Liver (tissue), 8 donors: ENCODE measurements at regions not wholly inside any gene's neighbourhood (a gene's known extent, or its start where the extent isn't known, plus 50 kb on each side); places are given as distances from the start of the nearest gene placed in this dataset.

Experiments
- DNase-seq: peaks from one replicate; pipeline ENCODE4 v3.0.0-alpha.2; 2017; ENCODE audit warnings: low spot score
- H3K27ac ChIP-seq, 2 donors: one replicate each; pipeline ENCODE4 v1.7.0; 2013; ENCODE audit warnings: inconsistent platforms in 2 of 2, low read length in 2 of 2, control low read depth in 1 of 2, low read depth in 1 of 2, mild to moderate bottlenecking in 1 of 2
- H3K27me3 ChIP-seq, 4 donors: one replicate each; pipeline versions ENCODE4 v1.6.1 to v1.7.0; 2013; ENCODE audit warnings: low read length in 3 of 4, inconsistent platforms in 1 of 4, mild to moderate bottlenecking in 1 of 4, moderate library complexity in 1 of 4; ENCODE audit not compliant: control insufficient read depth in 4 of 4, insufficient read depth in 4 of 4
- H3K36me3 ChIP-seq, 4 donors: one replicate each; pipeline versions ENCODE4 v1.6.1 to v1.7.0; 2013; ENCODE audit warnings: low read length in 3 of 4, mild to moderate bottlenecking in 3 of 4, low read depth in 1 of 4, moderate library complexity in 1 of 4; ENCODE audit not compliant: control insufficient read depth in 4 of 4, insufficient read depth in 3 of 4
- H3K4me1 ChIP-seq, 4 donors: one replicate each; pipeline versions ENCODE4 v1.6.1 to v1.7.0; 2013; ENCODE audit warnings: low read length in 3 of 4, mild to moderate bottlenecking in 3 of 4, moderate library complexity in 1 of 4; ENCODE audit not compliant: control insufficient read depth in 4 of 4, insufficient read depth in 4 of 4
- H3K4me3 ChIP-seq, 3 donors: one replicate each; pipeline versions ENCODE4 v1.6.1 to v1.7.0; 2013; ENCODE audit warnings: low read length in 3 of 3, control low read depth in 1 of 3, low read depth in 1 of 3, mild to moderate bottlenecking in 1 of 3
- H3K9ac ChIP-seq, 2 donors: one replicate each; pipeline ENCODE4 v1.7.0; 2013; ENCODE audit warnings: low read length in 2 of 2, mild to moderate bottlenecking in 2 of 2, moderate library complexity in 2 of 2, control low read depth in 1 of 2, low read depth in 1 of 2
- H3K9me3 ChIP-seq, 4 donors: one replicate each; pipeline versions ENCODE4 v1.6.1 to v1.7.0; 2013; ENCODE audit warnings: low read length in 3 of 4; ENCODE audit not compliant: control insufficient read depth in 4 of 4
- ATF3 ChIP-seq: IDR thresholded peaks from 2 replicates; pipeline ENCODE4 v1.6.1; 2016; ENCODE audit warnings: antibody characterized with exemption
- CTCF ChIP-seq: fragments of 150-350 bp; IDR thresholded peaks from 2 replicates; pipeline ENCODE4 v1.5.1; 2017; ENCODE audit warnings: improper control_type of control experiment, low read depth, low read length; ENCODE audit not compliant: missing input control
- FOXA2 ChIP-seq: IDR thresholded peaks from 2 replicates; pipeline ENCODE4 v1.6.1; 2016; ENCODE audit warnings: antibody characterized with exemption
- GABPA ChIP-seq, 2 donors: IDR thresholded peaks in 1 of 2; conservative IDR thresholded peaks in 1 of 2; 2 replicates each; pipeline ENCODE4 v1.6.1; 2016; ENCODE audit warnings: antibody characterized with exemption in 2 of 2, mild to moderate bottlenecking in 1 of 2, moderate library complexity in 1 of 2
- HNF4G ChIP-seq: IDR thresholded peaks from 2 replicates; pipeline ENCODE4 v1.6.1; 2016; ENCODE audit warnings: antibody characterized with exemption
- JUND ChIP-seq, 2 donors: IDR thresholded peaks; 2 replicates each; pipeline ENCODE4 v1.6.1; 2016; ENCODE audit warnings: antibody characterized with exemption in 2 of 2
- MAX ChIP-seq: IDR thresholded peaks from 2 replicates; pipeline ENCODE4 v1.6.1; 2016; ENCODE audit warnings: antibody characterized with exemption
- NR2F2 ChIP-seq: IDR thresholded peaks from 2 replicates; pipeline ENCODE4 v1.6.1; 2016; ENCODE audit warnings: antibody characterized with exemption
- RAD21 ChIP-seq, 2 donors: IDR thresholded peaks; 2 replicates each; pipeline ENCODE4 v1.6.1; 2016; ENCODE audit warnings: antibody characterized with exemption in 2 of 2, mild to moderate bottlenecking in 2 of 2
- REST ChIP-seq: IDR thresholded peaks from 2 replicates; pipeline ENCODE4 v1.6.1; 2016; ENCODE audit warnings: antibody characterized with exemption, mild to moderate bottlenecking
- RXRA ChIP-seq, 2 donors: IDR thresholded peaks; 2 replicates each; pipeline ENCODE4 v1.6.1; 2017 to 2018; ENCODE audit warnings: antibody characterized with exemption in 2 of 2, mild to moderate bottlenecking in 1 of 2
- SP1 ChIP-seq: IDR thresholded peaks from 2 replicates; pipeline ENCODE4 v1.6.1; 2018; ENCODE audit warnings: antibody characterized with exemption, mild to moderate bottlenecking
- TAF1 ChIP-seq: conservative IDR thresholded peaks from 2 replicates; pipeline ENCODE4 v1.6.1; 2016; ENCODE audit warnings: antibody characterized with exemption, mild to moderate bottlenecking
- YY1 ChIP-seq: IDR thresholded peaks from 2 replicates; pipeline ENCODE4 v1.6.1; 2016; ENCODE audit warnings: antibody characterized with exemption, mild to moderate bottlenecking
- ZBTB33 ChIP-seq: IDR thresholded peaks from 2 replicates; pipeline ENCODE4 v1.6.1; 2016; ENCODE audit warnings: antibody characterized with exemption
- WGBS: extraction: QIAGEN DNeasy Blood & Tissue Kit; methylation state at CpG from one replicate; pipeline ENCODE4 v1.1.7; 2013; 5-methylcytosine and 5-hydroxymethylcytosine counted together
- donor health status: healthy.
- donor health status: healthy.
- donor health status: healthy.
- donor health status: healthy.
- donor health status: healthy.

GRCh38 chr1:234997201-234997895 is 131.3 kb downstream of the TOMM20 start (continued):
- TF ChIP-seq RAD21 (IDR thresholded peaks at IDR 0.05), result peak; percentile 71 to 83
- TF ChIP-seq SP1, result peak; percentile 98

- TF ChIP-seq ATF3 (no peak), JUND (IDR thresholded peaks at IDR 0.05) (no peak), ZBTB33 (no peak), GABPA (IDR thresholded peaks at IDR 0.05 in 1 of 2, conservative IDR thresholded peaks at IDR 0.05 in 1 of 2) (no peak), FOXA2 (no peak), RAD21 (IDR thresholded peaks at IDR 0.05) (no peak), MAX (no peak), YY1 (no peak), CTCF (no peak), HNF4G (no peak), RXRA (IDR thresholded peaks at IDR 0.05) (no peak), SP1 (no peak), TAF1 (no peak), NR2F2 (no peak), REST (no peak)
- no peak for DNase-seq
- H3K27ac ChIP-seq, result peak overlapping the region; percentile 83 to 95
- no peaks in the 10 kb centered on the region for H3K36me3 ChIP-seq
- no peak overlapping the region for H3K4me3 ChIP-seq
- H3K9me3 ChIP-seq, result no peaks in the 10 kb centered on the region
- H3K9ac ChIP-seq, result no peak overlapping the region
- H3K4me1 ChIP-seq, result peaks cover 5 to 15% (median 11%) of the 10 kb centered on the region in 4 donors
- no peaks in the 10 kb centered on the region for H3K27me3 ChIP-seq
- 89% methylated on average over 9 of the region's 9 CpGs for WGBS
These were observed 132.3 kb downstream of the TOMM20 start for GRCh38 chr1:234996245-234996757.
